NCI-H1048 (cell line): ENCODE measurements at regions not wholly inside any gene's neighbourhood (a gene's known extent, or its start where the extent isn't known, plus 50 kb on each side); places are given as distances from the start of the nearest gene placed in this dataset.

Experiments
- DNase-seq: peaks from one replicate; lab custom pipeline; 2025; lab: John Stamatoyannopoulos, UW

- no peak for DNase-seq
Measured at GRCh38 chr1:95671098-95671497, 437.1 kb downstream of the RWDD3 start.

DNA sequence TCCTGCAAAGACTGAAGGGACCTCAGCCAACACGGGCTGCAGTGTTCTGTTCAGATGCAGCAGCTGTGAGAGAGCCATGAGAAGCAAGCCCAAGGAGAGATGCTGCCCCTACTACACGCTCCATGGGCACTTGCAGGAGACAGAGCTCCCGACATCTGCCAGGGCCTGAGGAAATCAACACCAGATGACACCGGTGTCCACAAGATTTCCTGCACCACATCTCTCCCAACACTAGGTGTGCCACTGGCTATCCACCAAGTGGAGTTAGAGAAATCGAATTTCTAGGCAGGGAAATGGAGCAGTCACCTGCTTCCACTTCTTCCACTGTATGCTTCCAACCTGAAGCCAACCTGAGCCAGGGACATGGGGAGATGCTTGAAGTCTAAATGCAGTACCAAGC, 445.3 kb downstream of the RWDD3 start:
- no peak for DNase-seq

DNA sequence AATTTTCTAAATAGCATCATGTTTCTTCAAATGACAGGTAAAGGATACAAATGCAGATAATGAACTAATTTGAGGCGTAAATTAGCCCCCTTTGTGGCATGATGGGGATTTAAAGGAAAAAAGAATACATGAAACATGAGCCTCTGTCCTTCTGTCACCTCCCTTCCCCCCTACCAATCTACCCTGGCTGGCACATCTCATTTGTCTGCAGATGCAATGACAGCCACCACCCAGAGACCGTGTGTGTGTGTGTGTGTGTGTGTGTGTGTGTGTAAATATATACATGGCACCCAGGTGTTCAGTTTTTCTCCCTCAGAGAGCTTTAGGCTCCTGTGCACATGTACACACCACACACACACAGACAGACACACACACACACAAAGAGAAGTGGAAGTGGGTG, 451.1 kb downstream of the RWDD3 start:
- DNase-seq, result no peak

DNA sequence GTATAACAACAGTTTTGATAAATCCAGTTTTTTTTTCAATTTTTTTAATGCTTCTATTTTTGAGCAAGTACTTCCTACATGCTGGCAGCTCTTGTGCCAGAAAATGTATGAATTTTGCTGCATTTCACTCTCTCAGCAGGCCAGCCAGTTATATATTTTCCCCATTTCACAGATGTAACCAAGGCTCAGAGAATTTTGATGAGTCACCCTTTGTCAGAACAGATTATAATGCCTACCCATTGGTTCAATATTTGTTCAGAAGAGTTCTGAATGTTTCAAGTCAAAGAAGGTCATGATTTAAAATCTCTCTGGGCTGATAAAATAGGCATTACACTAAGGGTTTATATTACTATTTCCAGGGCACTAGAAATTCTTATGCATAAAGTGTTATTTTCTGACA, 452.2 kb downstream of the RWDD3 start:
- DNase-seq, result no peak

DNA sequence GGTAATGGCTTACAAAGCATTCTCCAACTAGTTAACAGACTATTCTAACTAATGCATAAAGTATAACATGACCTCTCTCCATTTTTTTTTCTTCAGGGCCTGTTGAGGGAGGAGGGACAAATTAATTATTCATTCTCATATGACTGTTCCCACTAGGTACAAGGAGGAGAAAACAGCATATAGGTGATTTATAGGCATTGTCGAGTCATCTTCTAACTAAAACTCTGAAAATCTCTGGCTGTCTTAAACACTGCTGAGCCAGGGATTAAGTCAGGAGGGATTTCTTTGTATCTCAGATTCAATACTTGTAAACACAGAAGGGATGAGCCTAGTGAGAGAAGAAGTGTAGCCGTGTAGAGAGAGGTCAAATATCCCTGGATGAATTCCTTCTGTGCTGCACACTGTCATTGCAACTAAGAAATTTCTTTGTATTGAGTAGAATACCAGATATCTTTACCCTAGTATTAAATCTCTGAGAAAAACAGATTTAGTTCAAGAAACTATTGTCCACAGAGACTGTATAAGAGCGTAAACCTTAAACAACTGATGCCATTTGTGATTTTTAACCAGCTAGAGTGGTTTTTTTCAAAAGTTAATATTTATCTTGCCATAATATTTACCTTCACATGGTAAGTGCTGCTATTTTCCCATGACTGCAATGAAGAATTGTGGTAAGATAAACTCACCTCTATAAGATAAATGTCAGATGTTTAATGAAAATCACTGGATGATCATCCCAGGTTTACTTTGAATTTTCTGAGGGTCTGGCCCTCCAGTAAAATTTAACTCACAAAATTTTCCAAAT, 465.3 kb downstream of the RWDD3 start:
- no peak for DNase-seq

DNA sequence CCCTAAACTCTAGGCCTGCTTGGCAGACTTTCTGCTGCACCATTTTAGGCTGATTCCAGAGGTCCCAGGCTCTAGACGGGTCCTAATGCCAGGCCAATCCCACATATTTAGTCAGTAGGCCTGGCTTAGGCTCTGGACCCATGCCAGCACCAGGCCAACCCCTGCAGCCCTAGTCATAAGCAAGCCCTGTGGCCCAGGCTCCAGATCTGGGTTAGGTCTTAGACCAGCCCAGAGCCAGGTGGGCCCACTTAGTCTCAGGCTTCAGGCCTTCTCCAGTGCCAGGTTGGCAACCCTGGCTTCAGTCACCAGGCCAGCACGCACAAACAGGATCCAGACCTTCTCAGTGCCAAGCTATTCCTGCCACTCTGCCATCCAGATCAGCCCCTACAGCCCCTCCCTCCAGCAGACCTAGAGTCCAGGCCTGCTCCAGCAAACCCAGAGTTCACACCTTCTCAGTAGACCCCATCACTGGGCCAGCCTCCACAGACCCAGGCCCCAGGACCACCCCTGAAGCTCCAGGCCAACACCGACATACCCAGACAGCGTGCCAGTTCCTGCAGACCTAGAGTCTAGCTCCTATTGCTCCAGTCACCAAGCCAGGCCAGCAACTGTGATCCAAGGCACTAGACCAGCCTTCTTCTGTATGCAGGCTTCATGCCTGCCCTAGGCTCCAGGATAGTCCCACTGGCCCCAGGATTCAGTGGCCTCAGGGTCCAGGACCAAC, 467.6 kb downstream of the RWDD3 start:
- no peak for DNase-seq

GRCh38 chr1:95703046-95703445, 469.0 kb downstream of the RWDD3 start:
- no peak for DNase-seq

DNA sequence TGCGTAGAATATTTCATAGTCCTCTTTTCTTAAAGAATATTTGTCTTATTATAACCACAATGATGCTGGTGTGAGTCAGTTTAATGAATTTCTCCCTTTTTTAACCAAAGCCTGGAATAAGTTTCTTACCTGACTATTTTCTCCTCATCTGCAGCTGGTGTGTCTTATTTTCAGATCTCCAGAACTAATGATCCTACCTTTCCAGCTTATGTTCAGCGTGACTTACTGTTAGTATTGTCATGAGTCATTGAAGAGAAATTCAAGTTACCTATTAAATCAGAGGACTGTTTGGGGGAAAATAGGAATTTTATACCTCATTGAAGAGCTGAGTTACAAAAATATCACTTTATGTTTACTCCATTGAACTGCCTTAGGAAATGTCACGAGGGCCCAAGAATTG, 482.1 kb downstream of the RWDD3 start:
- no peak for DNase-seq

- no peak for DNase-seq
Measured at GRCh38 chr1:95716550-95716949, 482.5 kb downstream of the RWDD3 start.

DNA sequence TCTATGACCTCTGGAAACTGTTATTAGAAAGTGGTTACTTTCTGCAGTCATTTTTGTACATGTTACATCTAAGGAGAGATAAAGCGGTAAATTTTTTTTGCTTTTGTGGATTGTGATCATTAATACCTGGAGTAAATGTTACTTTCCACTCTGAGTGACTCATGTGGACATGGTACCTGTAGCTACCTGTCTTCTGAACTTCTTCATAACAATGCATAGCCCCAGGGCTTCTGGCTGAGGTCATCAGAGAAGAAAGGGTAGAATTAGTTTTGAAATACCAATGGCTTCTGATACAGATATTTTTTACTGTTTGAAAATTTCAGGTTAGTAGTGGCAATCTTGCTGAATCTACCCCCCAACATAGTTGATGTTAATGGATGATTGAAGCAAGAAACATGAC, 489.3 kb downstream of the RWDD3 start:
- no peak for DNase-seq

GRCh38 chr1:95728841-95729240, 494.8 kb downstream of the RWDD3 start:
- no peak for DNase-seq

DNA sequence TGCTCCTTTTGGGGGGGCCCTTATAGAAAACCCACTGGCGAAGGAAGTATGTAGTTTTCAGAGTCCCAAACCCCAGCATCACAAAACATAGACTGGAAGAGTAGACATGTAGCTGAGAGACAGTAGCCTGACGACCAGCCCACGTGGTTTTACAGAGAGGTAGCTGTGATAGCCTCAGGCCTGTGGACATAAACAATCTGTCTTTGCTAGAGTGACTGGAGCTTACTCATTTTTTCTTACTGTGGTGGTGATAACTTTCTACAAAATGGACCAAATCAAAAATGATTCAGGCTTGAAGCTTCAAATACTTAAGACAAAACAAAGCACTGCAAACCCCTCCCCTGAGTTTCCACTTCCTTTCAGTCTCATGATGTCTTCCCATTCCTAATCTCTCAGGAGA, 497.0 kb downstream of the RWDD3 start:
- DNase-seq, result no peak

DNA sequence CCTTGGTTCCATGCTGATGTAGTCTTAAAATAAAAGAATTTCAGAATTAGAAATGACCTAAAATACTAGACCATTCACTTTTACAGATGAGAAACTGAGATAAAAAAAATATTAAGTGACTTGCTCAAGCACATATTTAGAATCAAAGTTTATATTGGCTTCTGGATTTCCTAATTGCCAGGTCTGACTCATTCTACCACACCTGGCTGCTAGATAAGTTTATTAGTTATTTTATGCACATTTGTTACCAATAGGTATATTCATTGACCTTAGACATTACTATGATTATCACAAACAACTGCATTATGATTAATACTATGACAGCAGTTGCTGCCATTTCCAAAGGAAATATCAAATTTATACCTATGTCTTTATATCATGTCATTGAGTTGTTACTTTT, 497.5 kb downstream of the RWDD3 start:
- no peak for DNase-seq

DNA sequence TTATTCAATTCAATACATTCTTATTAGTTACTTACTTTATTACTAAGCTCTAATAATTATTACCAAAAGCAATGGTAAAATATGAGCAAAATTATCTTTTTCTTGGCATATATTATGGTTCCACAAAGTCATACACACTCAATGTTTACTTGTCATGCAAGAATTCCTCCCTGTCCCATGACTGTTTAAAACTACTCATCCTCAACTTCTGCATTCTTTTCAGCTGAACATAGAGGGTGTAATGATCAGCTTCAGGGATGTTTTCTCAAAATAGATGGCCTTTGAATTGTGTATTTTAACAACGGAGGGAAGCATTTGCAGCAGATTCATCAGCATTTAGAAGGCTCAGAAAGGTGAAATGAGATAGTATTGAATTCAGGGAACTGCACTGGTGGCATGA, 499.0 kb downstream of the RWDD3 start:
- no peak for DNase-seq

- DNase-seq, result no peak
Measured at GRCh38 chr1:95733671-95734070, 499.7 kb downstream of the RWDD3 start.

GRCh38 chr1:95734560-95734959, 500.6 kb downstream of the RWDD3 start:
- no peak for DNase-seq

GRCh38 chr1:95742591-95743089, 508.6 kb downstream of the RWDD3 start:
- DNase-seq, result no peak

DNA sequence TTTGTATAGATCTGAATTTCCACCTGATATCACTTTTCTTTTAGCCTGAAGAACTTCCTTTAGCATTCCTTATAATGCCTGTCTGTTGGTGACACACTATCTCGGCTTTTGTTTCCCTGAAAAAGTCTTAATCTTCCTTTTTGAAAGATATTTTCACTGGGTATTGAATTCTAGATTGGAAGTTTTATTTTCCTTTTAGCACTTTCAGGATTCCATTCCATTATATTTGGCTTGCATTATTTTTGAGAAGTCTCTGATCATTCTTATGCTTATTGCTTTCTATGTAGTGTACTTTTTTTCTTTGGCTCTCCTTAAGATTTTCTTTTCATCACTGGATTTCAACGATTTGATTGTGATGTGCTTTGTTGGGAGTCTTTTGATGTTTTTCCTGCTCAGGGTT, 510.7 kb downstream of the RWDD3 start:
- no peak for DNase-seq

DNA sequence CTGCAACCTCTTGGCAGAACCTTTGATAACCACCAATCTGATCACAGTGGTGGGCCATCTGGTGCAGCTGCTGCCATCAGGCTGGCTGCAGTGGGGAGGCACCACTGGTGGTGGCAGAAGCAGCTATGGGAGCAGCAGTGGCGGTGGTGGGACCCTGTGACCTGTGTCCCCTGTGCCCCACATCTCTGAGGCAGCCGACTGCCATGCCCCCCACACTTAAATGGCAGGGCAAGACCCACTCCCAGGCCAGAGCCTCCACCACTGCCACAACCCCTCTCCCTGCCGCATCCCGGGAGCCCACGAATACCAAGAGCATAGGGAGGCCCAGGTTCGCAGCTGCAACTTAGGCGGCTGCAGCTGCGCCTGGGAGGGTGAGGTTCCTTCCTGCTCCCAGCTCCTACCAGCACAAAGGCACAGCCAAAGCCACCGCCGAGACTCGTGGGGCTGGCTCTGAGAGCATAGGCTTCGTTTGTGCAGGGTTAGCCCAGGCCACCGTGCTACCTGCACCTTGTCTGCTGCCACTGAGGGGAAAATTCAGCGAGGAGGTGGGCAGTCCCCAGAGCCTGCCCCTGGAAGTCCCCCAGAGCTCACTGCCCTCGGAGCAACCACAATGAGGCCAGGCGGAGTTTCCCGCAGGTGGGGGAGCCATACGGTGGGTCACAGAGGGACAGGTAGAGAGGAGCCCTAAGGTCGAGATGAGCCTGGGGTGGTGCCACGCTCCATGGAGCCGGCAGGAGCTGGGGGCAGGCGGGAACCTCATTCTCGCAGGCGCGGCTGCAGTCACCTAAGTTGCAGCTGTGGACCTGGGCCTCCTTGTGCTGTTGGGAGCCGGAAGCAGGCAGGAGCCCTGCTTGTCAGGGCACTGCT, 518.7 kb downstream of the RWDD3 start:
- no peak for DNase-seq

DNA sequence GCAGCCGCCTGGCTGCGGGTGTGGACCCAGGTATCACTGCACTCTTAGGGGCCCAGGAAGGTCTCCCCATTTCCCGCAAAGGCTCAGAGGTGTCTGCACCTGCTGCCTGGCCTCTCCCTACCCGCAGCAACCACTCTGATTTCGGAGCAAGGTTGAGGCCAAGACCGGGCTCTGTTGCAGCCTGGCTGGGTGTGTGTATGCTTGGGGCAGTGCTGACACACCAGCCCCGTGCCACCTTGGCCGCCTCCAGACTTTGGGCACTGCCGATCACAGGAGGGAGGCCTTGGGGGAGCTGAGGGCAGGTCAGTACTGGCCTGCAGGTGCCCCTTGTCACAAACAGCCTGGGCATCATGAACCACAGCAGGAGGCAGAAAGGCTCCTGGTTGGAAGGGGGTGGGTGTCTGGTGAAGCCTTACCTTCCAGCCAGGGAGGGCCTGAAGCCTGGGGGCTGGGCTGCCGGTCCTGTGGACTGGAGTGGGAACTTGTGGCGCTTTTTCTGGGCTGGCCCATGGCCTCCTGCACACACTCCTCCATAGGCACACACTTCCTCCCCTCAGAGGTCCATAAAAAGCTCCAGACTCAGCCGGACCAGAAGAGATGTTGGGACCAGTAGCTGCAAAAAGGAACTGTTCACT, 519.5 kb downstream of the RWDD3 start:
- DNase-seq, result no peak

DNA sequence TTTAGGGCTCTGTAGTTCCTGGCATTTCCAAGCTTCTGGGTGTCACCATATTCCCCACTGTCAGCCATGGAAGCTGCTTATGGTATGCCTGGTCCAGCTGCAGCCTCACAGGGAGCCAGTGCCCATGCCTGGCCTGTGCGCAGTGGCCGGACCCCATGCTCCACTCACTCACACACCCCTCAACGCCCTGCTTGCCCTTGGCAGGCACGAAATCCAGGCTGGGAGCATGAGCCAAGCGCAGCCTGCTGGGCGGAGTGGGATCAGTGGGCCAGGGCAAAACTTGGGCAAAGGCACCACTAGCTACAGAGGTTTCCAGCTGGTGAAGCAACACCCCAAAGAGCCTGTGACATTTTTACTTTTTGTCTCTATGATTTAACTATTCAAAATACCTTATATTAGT, 520.4 kb downstream of the RWDD3 start:
- no peak for DNase-seq

GRCh38 chr1:95766036-95766435, 532.0 kb downstream of the RWDD3 start:
- DNase-seq, result no peak
